ENCODE measurements at regions not wholly inside any gene's neighbourhood (a gene's known extent, or its start where the extent isn't known, plus 50 kb on each side); places are given as distances from the start of the nearest gene placed in this dataset.

GRCh38 chr4:85228264-85228663 lies 246.7 kb upstream of the ARHGAP24 start:
- TF ChIP-seq CTCF (IDR thresholded peaks at IDR 0.05) (no peak), POLR2AphosphoS5 (IDR thresholded peaks at IDR 0.05) (no peak), EP300 (IDR thresholded peaks at IDR 0.05) (no peak)

Data from stomach (tissue), 4 donors.